Uterus (tissue), 2 donors: ENCODE measurements at regions not wholly inside any gene's neighbourhood (a gene's known extent, or its start where the extent isn't known, plus 50 kb on each side); places are given as distances from the start of the nearest gene placed in this dataset.

Experiments
- POLR2A ChIP-seq, 2 donors: fragments of 450-650 bp; IDR thresholded peaks; one replicate each; pipeline ENCODE4 v1.6.1; 2016; ENCODE audit warnings: antibody characterized with exemption in 2 of 2, mild to moderate bottlenecking in 1 of 2, moderate library complexity in 1 of 2
- TF ChIP-seq, protein P1 (sequence below), 4 experiments: fragments of 200-600 bp in 2 of 4; fragments of 450-650 bp in 2 of 4; sonication (generic) in 2 of 4; IDR thresholded peaks; one replicate each; pipeline ENCODE4 v1.5.1; 2016 to 2019; ENCODE audit warnings: antibody characterized with exemption in 4 of 4, mild to moderate bottlenecking in 2 of 4, moderate library complexity in 1 of 4

DNA sequence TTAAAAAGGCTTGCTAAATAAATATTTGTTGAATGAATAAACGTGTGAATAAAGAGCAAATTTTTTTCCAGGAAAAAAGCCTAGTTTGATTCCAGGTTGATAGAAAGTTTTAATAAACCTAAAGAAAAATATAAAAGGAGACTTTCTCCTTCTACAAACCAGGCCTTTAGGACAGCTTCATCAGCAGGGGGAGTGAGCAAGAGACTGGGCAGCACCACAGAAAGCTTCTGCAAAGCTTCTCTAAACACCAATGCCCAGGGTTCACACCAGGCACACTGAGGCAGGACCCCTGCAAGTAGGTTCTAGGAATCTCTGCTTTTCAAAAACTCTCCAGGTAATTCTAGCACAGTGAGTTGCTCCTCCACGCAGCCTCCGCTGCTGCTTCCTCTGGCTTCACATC, 66.4 kb upstream of the SEC61G start:
- TF ChIP-seq, protein P1, sequence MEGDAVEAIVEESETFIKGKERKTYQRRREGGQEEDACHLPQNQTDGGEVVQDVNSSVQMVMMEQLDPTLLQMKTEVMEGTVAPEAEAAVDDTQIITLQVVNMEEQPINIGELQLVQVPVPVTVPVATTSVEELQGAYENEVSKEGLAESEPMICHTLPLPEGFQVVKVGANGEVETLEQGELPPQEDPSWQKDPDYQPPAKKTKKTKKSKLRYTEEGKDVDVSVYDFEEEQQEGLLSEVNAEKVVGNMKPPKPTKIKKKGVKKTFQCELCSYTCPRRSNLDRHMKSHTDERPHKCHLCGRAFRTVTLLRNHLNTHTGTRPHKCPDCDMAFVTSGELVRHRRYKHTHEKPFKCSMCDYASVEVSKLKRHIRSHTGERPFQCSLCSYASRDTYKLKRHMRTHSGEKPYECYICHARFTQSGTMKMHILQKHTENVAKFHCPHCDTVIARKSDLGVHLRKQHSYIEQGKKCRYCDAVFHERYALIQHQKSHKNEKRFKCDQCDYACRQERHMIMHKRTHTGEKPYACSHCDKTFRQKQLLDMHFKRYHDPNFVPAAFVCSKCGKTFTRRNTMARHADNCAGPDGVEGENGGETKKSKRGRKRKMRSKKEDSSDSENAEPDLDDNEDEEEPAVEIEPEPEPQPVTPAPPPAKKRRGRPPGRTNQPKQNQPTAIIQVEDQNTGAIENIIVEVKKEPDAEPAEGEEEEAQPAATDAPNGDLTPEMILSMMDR (IDR thresholded peaks at IDR 0.05) = no peak
- no peak for TF ChIP-seq POLR2A (IDR thresholded peaks at IDR 0.05)
